ENCODE measurements at regions not wholly inside any gene's neighbourhood (a gene's known extent, or its start where the extent isn't known, plus 50 kb on each side); places are given as distances from the start of the nearest gene placed in this dataset.

- peaks cover 0 to 11% (median 9%) of the 10 kb centered on the region in 4 donors for H3K4me1 ChIP-seq
- no peaks in the 10 kb centered on the region for H3K27me3 ChIP-seq
- H3K4me3 ChIP-seq = no peak overlapping the region
- 86 to 95% (median 91%) methylated on average over 3 of the region's 3 CpGs for WGBS, 5 donors
- intact Hi-C loops (cut with DNase I; ENCODE audit: low total_unique reads) = loop anchor here (10.0 kb wide), 1 partner anchor 239 kb away; no protein-coding TSS in a partner anchor
- no peak for DNase-seq
- H3K27ac ChIP-seq = no peak overlapping the region
- H3K36me3 ChIP-seq = no peaks in the 10 kb centered on the region
- TF ChIP-seq CTCF (IDR thresholded peaks at IDR 0.05) (no peak), POLR2AphosphoS5 (IDR thresholded peaks at IDR 0.05) (no peak), POLR2A (IDR thresholded peaks at IDR 0.05) (no peak), EP300 (IDR thresholded peaks at IDR 0.05) (no peak)
- no peaks in the 10 kb centered on the region for H3K9me3 ChIP-seq
These were observed 80.1 kb downstream of the ESM1 start for GRCh38 chr5:54905246-54905795.

- Histone ChIP-seq H3K36me3 (no peaks in the 10 kb centered on the region), H3K9me3 (no peaks in the 10 kb centered on the region), H3K27ac (no peak overlapping the region), H3K27me3 (no peaks in the 10 kb centered on the region), H3K4me1 (peaks cover 0 to 11% (median 9%) of the 10 kb centered on the region in 4 donors), H3K4me3 (no peak overlapping the region)
- DNase-seq = peak in 1 of 2 donors; percentile 41
- TF ChIP-seq POLR2A (IDR thresholded peaks at IDR 0.05) (no peak), CTCF (IDR thresholded peaks at IDR 0.05) (no peak), POLR2AphosphoS5 (IDR thresholded peaks at IDR 0.05) (no peak), EP300 (IDR thresholded peaks at IDR 0.05) (no peak)
- WGBS, 5 donors = 55 to 80% (median 67%) methylated on average over 2 of the region's 2 CpGs
- intact Hi-C loops (cut with DNase I; ENCODE audit: low total_unique reads) = loop anchor here (10.0 kb wide), 1 partner anchor 240 kb away; no protein-coding TSS in a partner anchor
These were observed 81.0 kb downstream of the ESM1 start for GRCh38 chr5:54904425-54904824.

- DNase-seq = peak in 1 of 2 donors; percentile 59
- H3K4me1 ChIP-seq = peaks cover 0 to 11% (median 9%) of the 10 kb centered on the region in 4 donors
- H3K27me3 ChIP-seq = no peaks in the 10 kb centered on the region
- H3K36me3 ChIP-seq = no peaks in the 10 kb centered on the region
- no peak overlapping the region for H3K4me3 ChIP-seq
- intact Hi-C loops (cut with DNase I; ENCODE audit: low total_unique reads) = loop anchor here (10.0 kb wide), 1 partner anchor 242 kb away; no protein-coding TSS in a partner anchor
- H3K27ac ChIP-seq = no peak overlapping the region
- no peak for TF ChIP-seq EP300 (IDR thresholded peaks at IDR 0.05)
- TF ChIP-seq CTCF (IDR thresholded peaks at IDR 0.05) = no peak
- no peak for TF ChIP-seq POLR2A (IDR thresholded peaks at IDR 0.05)
- no peak for TF ChIP-seq POLR2AphosphoS5 (IDR thresholded peaks at IDR 0.05)
- WGBS, 5 donors = 70 to 91% (median 80%) methylated on average over 2 of the region's 2 CpGs
- H3K9me3 ChIP-seq = no peaks in the 10 kb centered on the region
These were observed 82.5 kb downstream of the ESM1 start for GRCh38 chr5:54902791-54903473.

- Histone ChIP-seq H3K36me3 (no peaks in the 10 kb centered on the region), H3K9me3 (no peaks in the 10 kb centered on the region), H3K4me3 (no peak overlapping the region), H3K27ac (peak overlapping the region in 4 of 5 donors; percentile 30 to 65 (median 38)), H3K27me3 (no peaks in the 10 kb centered on the region), H3K4me1 (peaks cover 0 to 5% (median 2%) of the 10 kb centered on the region in 4 donors)
- intact Hi-C loops (cut with DNase I; ENCODE audit: low total_unique reads) = loop anchor here (10.0 kb wide), 1 partner anchor 244 kb away; no protein-coding TSS in a partner anchor
- DNase-seq = peak; percentile 24 to 43
- 52 to 61% (median 58%) methylated on average over 12 to 13 of the region's 13 CpGs for WGBS, 5 donors
- TF ChIP-seq POLR2A (IDR thresholded peaks at IDR 0.05) (no peak), CTCF (IDR thresholded peaks at IDR 0.05) (no peak), POLR2AphosphoS5 (IDR thresholded peaks at IDR 0.05) (peak in 1 of 3 donors; percentile 33)
These were observed 84.2 kb downstream of the ESM1 start for GRCh38 chr5:54900984-54901725.

All from stomach (tissue), 8 donors.